ENCODE measurements at regions not wholly inside any gene's neighbourhood (a gene's known extent, or its start where the extent isn't known, plus 50 kb on each side); places are given as distances from the start of the nearest gene placed in this dataset.

DNA sequence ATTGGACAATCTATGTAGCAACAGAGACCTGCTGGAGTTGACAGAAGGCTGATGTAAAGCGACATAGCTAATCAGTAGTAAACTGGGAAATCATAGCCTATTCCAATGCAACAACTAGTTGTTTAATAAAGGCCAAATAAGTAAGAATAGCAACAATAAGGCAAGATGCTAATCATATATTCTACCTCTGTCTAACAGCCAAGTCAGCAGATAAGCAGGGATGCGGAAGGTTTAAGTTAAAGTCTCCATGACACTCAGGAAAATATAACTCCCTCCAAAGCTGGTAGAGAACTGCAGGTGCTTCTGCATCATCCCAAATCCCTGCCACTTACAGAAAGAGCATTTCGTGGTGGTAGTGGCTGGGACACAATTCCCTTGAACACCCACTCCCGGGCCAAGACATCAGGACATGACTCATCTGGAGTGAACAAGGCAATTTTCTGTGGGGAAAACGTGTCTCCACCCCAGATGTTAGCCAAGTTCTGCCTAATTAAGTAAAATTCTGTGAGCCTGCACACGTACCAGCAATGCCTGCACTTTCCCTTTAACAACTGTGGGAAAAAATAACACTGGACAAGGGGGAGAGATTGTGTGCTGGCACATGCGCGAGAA lies 413.6 kb upstream of the ID2 start:
- TF ChIP-seq CTCF (IDR thresholded peaks at IDR 0.05; ENCODE audit: low read length) (no peak), EZH2 (optimal IDR thresholded peaks at IDR 0.05; ENCODE audit: low read depth, low read length) (no peak)
